ENCODE measurements at regions not wholly inside any gene's neighbourhood (a gene's known extent, or its start where the extent isn't known, plus 50 kb on each side); places are given as distances from the start of the nearest gene placed in this dataset.

- no CpG with 5 or more reads among the region's 6 CpGs for WGBS (ENCODE audit: insufficient coverage)
- no peaks in the 10 kb centered on the region for H3K9me3 ChIP-seq (ENCODE audit: control extremely low read depth in 1 of 5, control insufficient read depth in 4 of 5, insufficient read depth in 2 of 5, low read depth in 1 of 5, low read length in 4 of 5)
- ChIA-PET POLR2A (no interaction called here), CTCF (interaction anchor here (0.6 to 2.1 kb wide), 12 partner anchors 14 to 763 kb away, joined by 3 to 7 read pairs (median 4); no protein-coding TSS in a partner anchor)
- H3K27me3 ChIP-seq (replicated peaks in 2 of 5; ENCODE audit: control insufficient read depth in 4 of 5, insufficient read depth in 5 of 5, low read length in 4 of 5), result no peaks in the 10 kb centered on the region
- no peaks in the 10 kb centered on the region for H3K36me3 ChIP-seq (ENCODE audit: control insufficient read depth in 4 of 4, insufficient read depth in 4 of 4, low read length in 3 of 4)
- no peak overlapping the region for H3K27ac ChIP-seq (ENCODE audit: insufficient read depth in 1 of 2, low read depth in 1 of 2, low read length in 2 of 2, poor library complexity in 1 of 2, severe bottlenecking in 2 of 2)
- H3K4me1 ChIP-seq (ENCODE audit: control extremely low read depth in 1 of 4, control insufficient read depth in 4 of 4, insufficient read depth in 4 of 4, low read length in 3 of 4), result no peaks in the 10 kb centered on the region
- no peak for DNase-seq
- no peak overlapping the region for H3K4me3 ChIP-seq (ENCODE audit: control insufficient read depth in 1 of 7, extremely low read depth in 1 of 7, insufficient read depth in 4 of 7, low read depth in 2 of 7, low read length in 6 of 7)
Observed at GRCh38 chr6:54718541-54719023, 128.0 kb upstream of the FAM83B start.

GRCh38 chr6:54719131-54719530 lies 127.4 kb upstream of the FAM83B start:
- DNase-seq, result no peak
- Histone ChIP-seq H3K4me1 (ENCODE audit: control extremely low read depth in 1 of 4, control insufficient read depth in 4 of 4, insufficient read depth in 4 of 4, low read length in 3 of 4) (no peaks in the 10 kb centered on the region), H3K36me3 (ENCODE audit: control insufficient read depth in 4 of 4, insufficient read depth in 4 of 4, low read length in 3 of 4) (no peaks in the 10 kb centered on the region), H3K27ac (ENCODE audit: insufficient read depth in 1 of 2, low read depth in 1 of 2, low read length in 2 of 2, poor library complexity in 1 of 2, severe bottlenecking in 2 of 2) (no peak overlapping the region), H3K4me3 (ENCODE audit: control insufficient read depth in 1 of 7, extremely low read depth in 1 of 7, insufficient read depth in 4 of 7, low read depth in 2 of 7, low read length in 6 of 7) (no peak overlapping the region), H3K9me3 (ENCODE audit: control extremely low read depth in 1 of 5, control insufficient read depth in 4 of 5, insufficient read depth in 2 of 5, low read depth in 1 of 5, low read length in 4 of 5) (no peaks in the 10 kb centered on the region), H3K27me3 (replicated peaks in 2 of 5; ENCODE audit: control insufficient read depth in 4 of 5, insufficient read depth in 5 of 5, low read length in 4 of 5) (no peaks in the 10 kb centered on the region)
- POLR2A ChIA-PET, result no interaction called here
- CTCF ChIA-PET, result interaction anchor here (0.6 to 2.1 kb wide), 9 partner anchors 11 to 764 kb away, joined by 3 to 7 read pairs (median 4); no protein-coding TSS in a partner anchor

GRCh38 chr6:54719633-54720032 lies 126.9 kb upstream of the FAM83B start:
- no peak overlapping the region for H3K27ac ChIP-seq (ENCODE audit: insufficient read depth in 1 of 2, low read depth in 1 of 2, low read length in 2 of 2, poor library complexity in 1 of 2, severe bottlenecking in 2 of 2)
- ChIA-PET POLR2A (no interaction called here), CTCF (interaction anchor here (1.1 to 2.1 kb wide), 7 partner anchors 12 to 1573 kb away, joined by 3 to 7 read pairs (median 4); no protein-coding TSS in a partner anchor)
- H3K4me3 ChIP-seq (ENCODE audit: control insufficient read depth in 1 of 7, extremely low read depth in 1 of 7, insufficient read depth in 4 of 7, low read depth in 2 of 7, low read length in 6 of 7), result no peak overlapping the region
- H3K27me3 ChIP-seq (replicated peaks in 2 of 5; ENCODE audit: control insufficient read depth in 4 of 5, insufficient read depth in 5 of 5, low read length in 4 of 5), result no peaks in the 10 kb centered on the region
- no CpG with 5 or more reads among the region's 1 CpG for WGBS (ENCODE audit: insufficient coverage)
- H3K4me1 ChIP-seq (ENCODE audit: control extremely low read depth in 1 of 4, control insufficient read depth in 4 of 4, insufficient read depth in 4 of 4, low read length in 3 of 4), result no peaks in the 10 kb centered on the region
- DNase-seq, result no peak
- H3K36me3 ChIP-seq (ENCODE audit: control insufficient read depth in 4 of 4, insufficient read depth in 4 of 4, low read length in 3 of 4), result no peaks in the 10 kb centered on the region
- no peaks in the 10 kb centered on the region for H3K9me3 ChIP-seq (ENCODE audit: control extremely low read depth in 1 of 5, control insufficient read depth in 4 of 5, insufficient read depth in 2 of 5, low read depth in 1 of 5, low read length in 4 of 5)

GRCh38 chr6:54722328-54722727 lies 124.2 kb upstream of the FAM83B start:
- H3K36me3 ChIP-seq (ENCODE audit: control insufficient read depth in 4 of 4, insufficient read depth in 4 of 4, low read length in 3 of 4), result no peaks in the 10 kb centered on the region
- no peak for DNase-seq
- H3K27ac ChIP-seq (ENCODE audit: insufficient read depth in 1 of 2, low read depth in 1 of 2, low read length in 2 of 2, poor library complexity in 1 of 2, severe bottlenecking in 2 of 2), result no peak overlapping the region
- WGBS (ENCODE audit: insufficient coverage), result 90% methylated on average over 2 of the region's 3 CpGs
- no peaks in the 10 kb centered on the region for H3K27me3 ChIP-seq (replicated peaks in 2 of 5; ENCODE audit: control insufficient read depth in 4 of 5, insufficient read depth in 5 of 5, low read length in 4 of 5)
- no peak overlapping the region for H3K4me3 ChIP-seq (ENCODE audit: control insufficient read depth in 1 of 7, extremely low read depth in 1 of 7, insufficient read depth in 4 of 7, low read depth in 2 of 7, low read length in 6 of 7)
- ChIA-PET CTCF (no interaction called here), POLR2A (no interaction called here)
- H3K4me1 ChIP-seq (ENCODE audit: control extremely low read depth in 1 of 4, control insufficient read depth in 4 of 4, insufficient read depth in 4 of 4, low read length in 3 of 4), result no peaks in the 10 kb centered on the region
- no peaks in the 10 kb centered on the region for H3K9me3 ChIP-seq (ENCODE audit: control extremely low read depth in 1 of 5, control insufficient read depth in 4 of 5, insufficient read depth in 2 of 5, low read depth in 1 of 5, low read length in 4 of 5)

- H3K27ac ChIP-seq (ENCODE audit: insufficient read depth in 1 of 2, low read depth in 1 of 2, low read length in 2 of 2, poor library complexity in 1 of 2, severe bottlenecking in 2 of 2), result no peak overlapping the region
- H3K27me3 ChIP-seq (replicated peaks in 2 of 5; ENCODE audit: control insufficient read depth in 4 of 5, insufficient read depth in 5 of 5, low read length in 4 of 5), result no peaks in the 10 kb centered on the region
- H3K4me1 ChIP-seq (ENCODE audit: control extremely low read depth in 1 of 4, control insufficient read depth in 4 of 4, insufficient read depth in 4 of 4, low read length in 3 of 4), result no peaks in the 10 kb centered on the region
- H3K9me3 ChIP-seq (ENCODE audit: control extremely low read depth in 1 of 5, control insufficient read depth in 4 of 5, insufficient read depth in 2 of 5, low read depth in 1 of 5, low read length in 4 of 5), result no peaks in the 10 kb centered on the region
- H3K4me3 ChIP-seq (ENCODE audit: control insufficient read depth in 1 of 7, extremely low read depth in 1 of 7, insufficient read depth in 4 of 7, low read depth in 2 of 7, low read length in 6 of 7), result no peak overlapping the region
- CTCF ChIA-PET, result no interaction called here
- no peaks in the 10 kb centered on the region for H3K36me3 ChIP-seq (ENCODE audit: control insufficient read depth in 4 of 4, insufficient read depth in 4 of 4, low read length in 3 of 4)
- 92% methylated on average over 2 of the region's 3 CpGs for WGBS (ENCODE audit: insufficient coverage)
- POLR2A ChIA-PET, result no interaction called here
- no peak for DNase-seq
Observed at GRCh38 chr6:54729716-54730115, 116.9 kb upstream of the FAM83B start.

- no peaks in the 10 kb centered on the region for H3K4me1 ChIP-seq (ENCODE audit: control extremely low read depth in 1 of 4, control insufficient read depth in 4 of 4, insufficient read depth in 4 of 4, low read length in 3 of 4)
- no peaks in the 10 kb centered on the region for H3K27me3 ChIP-seq (replicated peaks in 2 of 5; ENCODE audit: control insufficient read depth in 4 of 5, insufficient read depth in 5 of 5, low read length in 4 of 5)
- H3K9me3 ChIP-seq (ENCODE audit: control extremely low read depth in 1 of 5, control insufficient read depth in 4 of 5, insufficient read depth in 2 of 5, low read depth in 1 of 5, low read length in 4 of 5), result no peaks in the 10 kb centered on the region
- H3K36me3 ChIP-seq (ENCODE audit: control insufficient read depth in 4 of 4, insufficient read depth in 4 of 4, low read length in 3 of 4), result no peaks in the 10 kb centered on the region
- WGBS (ENCODE audit: insufficient coverage), result 97% methylated on average over 5 of the region's 9 CpGs
- H3K4me3 ChIP-seq (ENCODE audit: control insufficient read depth in 1 of 7, extremely low read depth in 1 of 7, insufficient read depth in 4 of 7, low read depth in 2 of 7, low read length in 6 of 7), result no peak overlapping the region
- H3K27ac ChIP-seq (ENCODE audit: insufficient read depth in 1 of 2, low read depth in 1 of 2, low read length in 2 of 2, poor library complexity in 1 of 2, severe bottlenecking in 2 of 2), result no peak overlapping the region
- ChIA-PET POLR2A (no interaction called here), CTCF (no interaction called here)
- no peak for DNase-seq
Observed at GRCh38 chr6:54730767-54731630, 115.6 kb upstream of the FAM83B start.

GRCh38 chr6:54737247-54737646 lies 109.3 kb upstream of the FAM83B start:
- WGBS (ENCODE audit: insufficient coverage), result 88% methylated on average over 3 of the region's 3 CpGs
- DNase-seq, result no peak
- Histone ChIP-seq H3K4me1 (ENCODE audit: control extremely low read depth in 1 of 4, control insufficient read depth in 4 of 4, insufficient read depth in 4 of 4, low read length in 3 of 4) (no peaks in the 10 kb centered on the region), H3K36me3 (ENCODE audit: control insufficient read depth in 4 of 4, insufficient read depth in 4 of 4, low read length in 3 of 4) (no peaks in the 10 kb centered on the region), H3K9me3 (ENCODE audit: control extremely low read depth in 1 of 5, control insufficient read depth in 4 of 5, insufficient read depth in 2 of 5, low read depth in 1 of 5, low read length in 4 of 5) (peaks cover 0 to 2% (median 0%) of the 10 kb centered on the region in 5 experiments), H3K4me3 (ENCODE audit: control insufficient read depth in 1 of 7, extremely low read depth in 1 of 7, insufficient read depth in 4 of 7, low read depth in 2 of 7, low read length in 6 of 7) (no peak overlapping the region), H3K27ac (ENCODE audit: insufficient read depth in 1 of 2, low read depth in 1 of 2, low read length in 2 of 2, poor library complexity in 1 of 2, severe bottlenecking in 2 of 2) (no peak overlapping the region), H3K27me3 (replicated peaks in 2 of 5; ENCODE audit: control insufficient read depth in 4 of 5, insufficient read depth in 5 of 5, low read length in 4 of 5) (no peaks in the 10 kb centered on the region)
- ChIA-PET POLR2A (no interaction called here), CTCF (no interaction called here)

Data from common myeloid progenitor, CD34-positive (primary cell).